Choroid plexus epithelial cell (primary cell): ENCODE measurements at regions not wholly inside any gene's neighbourhood (a gene's known extent, or its start where the extent isn't known, plus 50 kb on each side); places are given as distances from the start of the nearest gene placed in this dataset.

Experiments
- DNase-seq: peaks from one replicate; pipeline ENCODE4 v3.0.0-alpha.2; 2010; ENCODE audit warnings: low read depth
- H3K4me3 ChIP-seq: 2 replicates; pipeline ENCODE4 v1.5.1; 2011; ENCODE audit warnings: low read depth, mild to moderate bottlenecking, control low read depth, low read length, moderate library complexity
- CTCF ChIP-seq: conservative IDR thresholded peaks from 2 replicates; pipeline ENCODE4 v1.5.1; 2011; ENCODE audit warnings: low read depth, mild to moderate bottlenecking, control low read depth, inconsistent platforms, low read length, moderate library complexity

DNA sequence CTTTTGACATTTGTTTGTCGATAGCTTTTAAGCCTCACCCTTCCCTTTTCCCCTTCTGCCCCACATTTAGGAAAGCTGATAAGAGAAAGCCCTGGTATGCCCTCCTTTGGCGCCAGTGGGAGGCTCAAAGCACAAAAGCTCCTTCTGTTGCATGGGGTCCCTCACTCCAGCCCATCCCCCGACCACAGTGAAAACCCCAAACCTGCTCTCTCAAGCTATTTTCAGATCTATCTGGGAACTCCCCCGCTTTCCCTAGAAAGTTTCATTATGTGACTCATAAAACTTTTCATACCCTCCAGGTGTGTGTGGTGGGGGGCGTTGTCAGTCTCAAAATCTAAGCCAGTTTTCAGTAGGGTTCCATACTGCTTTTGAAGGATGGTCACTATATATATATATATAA is 259.0 kb upstream of the PCDH7 start:
- DNase-seq, result no peak

GRCh38 chr4:30462445-30463090 is 257.6 kb upstream of the PCDH7 start:
- no peak overlapping the region for H3K4me3 ChIP-seq
- DNase-seq, result no peak
- TF ChIP-seq CTCF, result no peak

More for the DNA sequence above, 259.0 kb upstream of the PCDH7 start:
- TF ChIP-seq CTCF, result no peak
- H3K4me3 ChIP-seq, result no peak overlapping the region

DNA sequence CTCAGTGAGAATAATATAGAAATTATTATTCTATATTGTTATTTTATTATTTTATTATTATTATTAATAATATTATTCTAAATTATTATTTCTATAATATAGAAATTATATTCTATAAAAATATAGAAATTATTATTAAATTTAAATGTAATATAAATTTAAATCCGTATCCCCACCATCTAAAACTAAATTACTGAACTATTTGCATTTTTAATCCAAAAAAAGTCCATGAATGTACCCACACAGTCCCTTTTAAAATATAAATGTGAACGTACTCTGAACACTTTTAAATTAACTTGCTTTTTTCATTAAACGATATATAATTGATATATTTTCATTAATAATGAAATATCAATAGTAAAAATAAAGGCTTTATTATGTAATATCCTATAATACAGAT is 248.3 kb upstream of the PCDH7 start:
- no peak for TF ChIP-seq CTCF
- DNase-seq, result no peak
- H3K4me3 ChIP-seq, result no peak overlapping the region

GRCh38 chr4:30473225-30473624 is 246.9 kb upstream of the PCDH7 start:
- H3K4me3 ChIP-seq, result no peak overlapping the region
- DNase-seq, result no peak
- TF ChIP-seq CTCF, result no peak

GRCh38 chr4:30495251-30495650 is 224.9 kb upstream of the PCDH7 start:
- no peak for TF ChIP-seq CTCF
- H3K4me3 ChIP-seq, result no peak overlapping the region
- no peak for DNase-seq

GRCh38 chr4:30495651-30496310 is 224.4 kb upstream of the PCDH7 start:
- H3K4me3 ChIP-seq, result no peak overlapping the region
- no peak for DNase-seq
- TF ChIP-seq CTCF, result no peak

GRCh38 chr4:30511751-30512150 is 208.4 kb upstream of the PCDH7 start:
- DNase-seq, result no peak
- no peak overlapping the region for H3K4me3 ChIP-seq
- no peak for TF ChIP-seq CTCF
